GM12874 (cell line): ENCODE measurements at regions not wholly inside any gene's neighbourhood (a gene's known extent, or its start where the extent isn't known, plus 50 kb on each side); places are given as distances from the start of the nearest gene placed in this dataset.

Source experiments
- TF ChIP-seq, protein P1 (sequence below): IDR thresholded peaks from 2 replicates; pipeline ENCODE4 v1.5.1; 2011; ENCODE audit warnings: low read depth, mild to moderate bottlenecking, control low read depth, low read length, moderate library complexity; ENCODE audit not compliant: insufficient read depth

DNA sequence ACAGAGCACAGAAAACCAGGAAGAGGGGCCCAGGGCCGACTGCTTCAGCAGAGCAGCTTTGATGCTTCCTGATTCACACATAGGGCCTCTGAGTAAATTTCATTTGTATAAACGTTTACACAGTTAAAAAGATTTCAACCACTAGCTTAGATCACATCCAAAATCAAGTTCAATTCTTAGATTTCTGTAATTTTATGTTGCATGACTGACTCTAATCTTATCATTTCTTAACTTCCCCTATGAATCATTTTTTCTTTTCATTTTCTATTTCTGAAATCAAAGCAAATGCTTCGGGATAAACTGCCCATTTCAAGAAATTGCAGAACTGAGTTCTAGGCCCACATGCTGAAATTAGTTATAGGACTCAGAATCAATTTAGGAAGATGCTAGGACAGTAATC lies 224.7 kb downstream of the INHBA start:
- TF ChIP-seq, protein P1, sequence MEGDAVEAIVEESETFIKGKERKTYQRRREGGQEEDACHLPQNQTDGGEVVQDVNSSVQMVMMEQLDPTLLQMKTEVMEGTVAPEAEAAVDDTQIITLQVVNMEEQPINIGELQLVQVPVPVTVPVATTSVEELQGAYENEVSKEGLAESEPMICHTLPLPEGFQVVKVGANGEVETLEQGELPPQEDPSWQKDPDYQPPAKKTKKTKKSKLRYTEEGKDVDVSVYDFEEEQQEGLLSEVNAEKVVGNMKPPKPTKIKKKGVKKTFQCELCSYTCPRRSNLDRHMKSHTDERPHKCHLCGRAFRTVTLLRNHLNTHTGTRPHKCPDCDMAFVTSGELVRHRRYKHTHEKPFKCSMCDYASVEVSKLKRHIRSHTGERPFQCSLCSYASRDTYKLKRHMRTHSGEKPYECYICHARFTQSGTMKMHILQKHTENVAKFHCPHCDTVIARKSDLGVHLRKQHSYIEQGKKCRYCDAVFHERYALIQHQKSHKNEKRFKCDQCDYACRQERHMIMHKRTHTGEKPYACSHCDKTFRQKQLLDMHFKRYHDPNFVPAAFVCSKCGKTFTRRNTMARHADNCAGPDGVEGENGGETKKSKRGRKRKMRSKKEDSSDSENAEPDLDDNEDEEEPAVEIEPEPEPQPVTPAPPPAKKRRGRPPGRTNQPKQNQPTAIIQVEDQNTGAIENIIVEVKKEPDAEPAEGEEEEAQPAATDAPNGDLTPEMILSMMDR, result no peak

DNA sequence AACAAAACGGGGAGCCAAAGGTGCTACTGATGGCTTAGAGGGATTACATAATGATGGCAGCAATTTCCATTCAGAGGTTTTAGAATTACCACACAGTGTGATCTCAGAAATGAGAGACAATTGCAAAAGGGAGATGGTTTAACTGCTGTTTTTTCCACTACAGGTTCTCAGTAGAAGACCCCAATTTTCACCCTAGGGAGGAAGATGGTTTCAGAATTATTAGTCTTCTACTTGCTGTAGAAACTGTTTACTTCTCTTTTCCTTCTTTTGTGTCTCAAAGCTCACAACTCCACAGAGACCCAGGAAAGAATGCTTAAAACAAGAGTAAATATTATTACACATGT lies 226.5 kb downstream of the INHBA start:
- TF ChIP-seq, protein P1, result no peak

DNA sequence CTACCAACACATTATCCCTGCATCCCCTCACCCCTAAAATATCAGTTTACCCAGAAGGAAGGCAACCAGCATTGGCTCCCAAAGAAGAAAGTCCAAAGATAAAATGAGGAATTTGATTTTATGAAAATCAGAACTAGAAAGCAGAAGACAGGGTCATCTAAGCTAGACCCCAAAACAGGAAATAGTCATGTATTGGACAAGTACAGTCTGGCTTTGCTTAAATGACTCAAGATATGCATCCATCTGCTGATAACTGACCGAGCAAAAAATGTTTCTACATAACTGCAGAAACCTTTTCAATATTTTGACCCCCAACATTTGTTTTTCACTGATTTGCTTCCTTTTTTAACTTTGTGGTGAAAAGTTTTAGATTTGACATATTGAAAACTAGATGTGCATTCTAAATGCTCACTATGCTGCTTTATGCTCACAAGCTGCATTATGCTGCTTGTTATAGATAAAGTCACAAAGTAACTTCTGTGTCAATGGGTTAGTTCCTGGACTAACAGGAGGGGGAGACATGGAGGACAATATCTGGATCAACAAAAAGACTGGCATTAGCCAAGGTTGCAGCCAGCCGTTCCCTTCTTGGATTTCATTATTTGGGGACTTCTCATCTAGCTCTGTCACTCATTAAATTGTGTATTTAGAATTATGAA lies 227.0 kb downstream of the INHBA start:
- TF ChIP-seq, protein P1, result no peak

DNA sequence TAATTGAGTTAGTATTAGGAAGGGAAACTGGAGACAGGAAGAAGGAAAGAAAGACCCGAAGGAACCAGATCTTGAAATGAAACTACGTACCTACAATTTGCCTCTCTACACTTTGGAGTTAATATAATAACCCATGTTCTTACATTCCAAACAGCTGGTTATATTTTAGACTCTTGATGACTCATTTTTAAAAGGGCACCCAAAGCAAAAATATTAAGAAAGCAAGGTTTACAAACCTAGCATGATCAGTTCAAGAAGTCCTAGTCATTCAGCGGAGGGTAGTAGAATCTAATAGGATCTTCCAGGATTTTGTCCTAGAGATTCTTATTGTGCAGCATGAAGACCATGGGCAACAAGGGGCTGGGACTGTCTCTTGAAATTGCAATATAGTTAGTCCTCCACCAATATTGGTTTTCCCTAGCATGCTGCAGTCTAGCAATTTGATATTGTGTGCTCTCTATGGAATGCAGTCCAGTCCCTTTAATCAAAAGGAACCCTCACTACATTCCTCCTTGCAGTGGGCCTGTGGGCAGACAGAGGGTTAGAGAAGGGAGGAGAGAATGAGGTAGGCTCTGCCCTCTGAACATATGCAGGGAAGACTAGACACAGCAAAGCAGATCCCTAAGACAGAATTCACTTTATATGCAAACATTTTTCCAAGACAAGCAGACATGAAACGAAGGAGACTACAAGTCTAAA lies 230.3 kb downstream of the INHBA start:
- TF ChIP-seq, protein P1, result no peak

DNA sequence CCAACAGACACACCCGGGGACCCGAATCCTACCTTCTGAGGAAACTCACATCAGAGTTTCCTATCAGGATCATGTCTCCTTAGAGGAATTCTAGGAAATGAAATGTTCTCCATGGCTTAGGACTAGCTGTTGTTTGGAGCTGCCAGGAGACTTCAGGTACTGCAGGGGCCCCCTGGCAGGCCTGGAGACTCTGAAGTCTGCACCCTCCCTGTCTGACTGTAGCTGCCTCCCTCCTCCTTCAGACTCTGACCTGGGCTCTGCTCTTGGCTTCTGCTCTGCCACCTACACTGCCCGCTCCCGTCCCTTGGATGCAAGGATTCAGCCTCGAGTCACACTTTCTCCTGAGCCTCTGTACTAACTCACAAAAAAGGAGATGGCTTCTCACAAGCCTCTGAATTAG lies 232.8 kb downstream of the INHBA start:
- TF ChIP-seq, protein P1, result no peak

DNA sequence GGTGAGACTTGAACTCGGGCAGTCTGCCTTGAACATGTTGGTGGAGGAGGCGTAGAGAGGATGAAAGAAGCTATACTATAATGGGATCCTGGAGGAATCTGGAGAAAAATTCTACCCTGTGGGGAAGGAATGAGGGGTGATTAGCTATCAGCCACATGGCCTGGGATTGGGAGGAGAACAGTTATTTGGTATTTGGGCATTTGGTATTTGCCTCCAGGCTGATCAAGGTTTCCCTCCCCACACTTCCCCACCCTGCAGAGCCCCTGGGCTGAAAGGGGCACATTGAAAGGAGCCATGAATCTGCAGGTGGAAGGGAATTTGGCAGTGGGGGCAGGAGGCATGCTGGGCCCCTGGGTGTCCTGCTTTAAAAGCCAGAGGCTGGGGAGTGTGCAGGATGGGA lies 235.3 kb downstream of the INHBA start:
- TF ChIP-seq, protein P1, result no peak

DNA sequence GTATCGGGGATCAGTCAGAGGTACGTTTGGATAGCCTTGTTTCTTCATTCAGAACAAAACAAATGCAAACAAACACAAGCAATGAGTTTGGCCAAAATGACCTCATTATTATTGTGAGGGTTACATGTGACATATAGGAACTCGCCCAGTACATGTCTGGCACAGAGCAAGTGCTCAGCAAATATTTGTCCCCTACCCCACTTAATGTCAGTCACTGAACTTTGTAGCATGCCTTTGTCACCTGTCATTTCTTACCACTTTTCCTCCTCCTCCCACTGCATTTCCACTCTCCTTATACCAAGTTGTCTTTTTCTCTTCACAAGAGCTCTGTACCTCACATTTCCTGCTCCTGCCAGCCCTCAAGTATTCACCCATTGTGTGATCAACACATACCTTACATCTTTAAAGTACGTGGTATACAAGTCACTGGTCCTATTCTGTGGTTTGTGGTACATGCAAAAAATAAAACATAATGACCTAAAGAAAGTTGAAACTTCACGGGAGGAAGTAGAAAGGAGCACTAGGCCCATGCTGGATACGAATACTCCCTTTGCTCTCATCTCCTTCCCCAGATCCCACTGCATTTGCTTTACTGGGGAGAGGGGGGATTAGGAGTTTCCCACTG lies 236.0 kb downstream of the INHBA start:
- TF ChIP-seq, protein P1, result no peak
